GM10266 (cell line): ENCODE measurements at regions not wholly inside any gene's neighbourhood (a gene's known extent, or its start where the extent isn't known, plus 50 kb on each side); places are given as distances from the start of the nearest gene placed in this dataset.

Experiments used
- DNase-seq: peaks from one replicate; pipeline ENCODE4 v3.0.0; 2012; ENCODE audit errors: extremely low spot score
- TF ChIP-seq, protein P1 (sequence below): IDR thresholded peaks from 2 replicates; pipeline ENCODE4 v1.5.1; 2012; ENCODE audit warnings: mild to moderate bottlenecking, low read depth; ENCODE audit not compliant: control insufficient read depth, insufficient read depth; ENCODE audit errors: missing control alignments

GRCh38 chr20:51864967-51865366 lies 62.6 kb upstream of the SALL4 start:
- TF ChIP-seq, protein P1, sequence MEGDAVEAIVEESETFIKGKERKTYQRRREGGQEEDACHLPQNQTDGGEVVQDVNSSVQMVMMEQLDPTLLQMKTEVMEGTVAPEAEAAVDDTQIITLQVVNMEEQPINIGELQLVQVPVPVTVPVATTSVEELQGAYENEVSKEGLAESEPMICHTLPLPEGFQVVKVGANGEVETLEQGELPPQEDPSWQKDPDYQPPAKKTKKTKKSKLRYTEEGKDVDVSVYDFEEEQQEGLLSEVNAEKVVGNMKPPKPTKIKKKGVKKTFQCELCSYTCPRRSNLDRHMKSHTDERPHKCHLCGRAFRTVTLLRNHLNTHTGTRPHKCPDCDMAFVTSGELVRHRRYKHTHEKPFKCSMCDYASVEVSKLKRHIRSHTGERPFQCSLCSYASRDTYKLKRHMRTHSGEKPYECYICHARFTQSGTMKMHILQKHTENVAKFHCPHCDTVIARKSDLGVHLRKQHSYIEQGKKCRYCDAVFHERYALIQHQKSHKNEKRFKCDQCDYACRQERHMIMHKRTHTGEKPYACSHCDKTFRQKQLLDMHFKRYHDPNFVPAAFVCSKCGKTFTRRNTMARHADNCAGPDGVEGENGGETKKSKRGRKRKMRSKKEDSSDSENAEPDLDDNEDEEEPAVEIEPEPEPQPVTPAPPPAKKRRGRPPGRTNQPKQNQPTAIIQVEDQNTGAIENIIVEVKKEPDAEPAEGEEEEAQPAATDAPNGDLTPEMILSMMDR: no peak
- no peak for DNase-seq

DNA sequence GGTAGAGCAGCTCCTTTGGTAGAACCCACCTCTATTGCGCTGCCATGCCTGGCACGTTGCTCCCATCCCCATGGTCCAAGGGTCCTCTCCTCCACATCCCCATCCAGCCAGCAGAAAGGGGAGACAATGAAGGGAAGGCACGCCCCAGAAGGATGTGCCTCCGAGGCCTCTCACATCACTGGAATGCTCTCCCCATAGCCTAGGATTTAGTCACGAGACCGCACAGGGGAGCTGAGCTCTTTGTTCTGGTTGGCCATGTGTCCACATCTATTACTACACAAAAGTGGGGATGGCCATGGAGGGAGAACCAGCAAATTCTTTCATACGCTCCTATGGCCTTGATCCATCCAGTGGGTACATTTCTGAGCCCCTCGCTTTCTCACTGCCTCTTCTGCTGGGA lies 60.5 kb upstream of the SALL4 start:
- no peak for DNase-seq
- TF ChIP-seq, protein P1: no peak

DNA sequence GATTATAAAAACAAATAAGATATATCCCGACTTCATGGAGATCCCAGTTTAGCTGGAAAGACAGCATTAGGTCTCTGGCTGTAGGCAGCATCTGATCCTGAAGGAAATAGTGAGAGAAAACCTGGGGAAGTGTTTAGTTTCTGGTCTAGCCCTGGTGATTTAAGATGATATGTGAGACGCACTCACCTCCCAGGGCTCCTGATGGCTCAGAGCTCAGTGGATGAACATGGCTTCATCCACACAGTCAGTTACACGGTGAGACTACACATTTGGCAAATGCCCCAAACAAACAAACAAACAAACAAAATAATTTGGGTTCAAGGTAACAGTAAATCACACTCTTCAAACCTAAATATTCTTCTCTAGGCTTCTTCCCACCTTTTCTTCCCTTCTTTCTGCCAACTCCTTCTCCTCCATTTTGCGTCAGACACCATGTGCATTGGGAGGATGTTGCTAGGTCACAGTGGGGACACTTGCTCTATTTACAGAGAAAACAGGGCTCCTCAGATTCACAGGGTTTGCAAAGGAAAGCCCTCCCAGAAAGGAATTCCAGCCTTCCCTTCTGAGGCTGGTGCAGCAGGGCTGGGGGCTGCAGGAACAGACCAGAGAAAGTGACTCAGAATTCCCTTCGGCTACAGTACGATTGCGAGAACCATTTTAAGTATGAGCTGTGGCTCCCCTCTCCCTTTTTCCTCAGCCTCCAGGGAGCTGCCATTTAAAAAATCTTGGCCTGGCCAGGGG lies 59.6 kb upstream of the SALL4 start:
- DNase-seq: no peak
- TF ChIP-seq, protein P1: no peak

DNA sequence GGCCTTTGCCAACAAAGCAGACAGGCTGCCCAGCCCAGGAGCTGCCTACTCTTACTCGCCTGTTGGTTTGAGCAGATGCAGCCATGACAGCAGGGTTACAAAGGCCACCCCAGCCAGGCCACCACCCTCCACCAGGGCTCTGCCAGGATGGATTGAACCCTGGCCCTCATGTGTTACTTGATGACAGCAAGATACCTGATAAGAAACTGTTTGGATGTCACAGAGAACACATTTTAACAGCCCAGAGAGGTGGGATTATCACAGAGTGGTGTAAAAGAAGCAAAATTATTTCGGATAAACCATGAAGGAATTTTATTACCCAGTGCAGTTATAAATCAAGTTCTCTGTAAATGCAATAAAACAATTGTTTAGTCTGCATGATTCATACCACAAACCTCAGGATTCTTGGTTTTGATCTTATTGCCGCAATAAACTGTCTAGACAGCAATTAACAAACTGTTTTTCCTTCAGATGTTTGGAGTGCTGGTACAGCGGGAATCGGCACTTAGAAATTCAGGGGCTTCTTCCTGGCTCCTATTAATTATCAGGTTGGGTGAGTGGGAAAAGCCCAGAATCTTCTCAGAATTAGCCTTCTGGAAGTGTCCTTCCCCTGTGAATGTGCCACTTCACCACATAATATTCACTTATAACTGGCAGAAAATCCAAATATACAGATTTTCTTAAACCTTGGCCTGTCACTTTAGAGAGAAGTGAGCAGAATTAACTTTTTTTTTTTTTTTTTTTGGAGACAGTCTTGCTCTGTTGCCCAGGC lies 58.0 kb upstream of the SALL4 start:
- TF ChIP-seq, protein P1: no peak
- DNase-seq: no peak

- no peak for DNase-seq
- TF ChIP-seq, protein P1: no peak
These were observed 54.1 kb upstream of the SALL4 start for GRCh38 chr20:51856432-51856831.

DNA sequence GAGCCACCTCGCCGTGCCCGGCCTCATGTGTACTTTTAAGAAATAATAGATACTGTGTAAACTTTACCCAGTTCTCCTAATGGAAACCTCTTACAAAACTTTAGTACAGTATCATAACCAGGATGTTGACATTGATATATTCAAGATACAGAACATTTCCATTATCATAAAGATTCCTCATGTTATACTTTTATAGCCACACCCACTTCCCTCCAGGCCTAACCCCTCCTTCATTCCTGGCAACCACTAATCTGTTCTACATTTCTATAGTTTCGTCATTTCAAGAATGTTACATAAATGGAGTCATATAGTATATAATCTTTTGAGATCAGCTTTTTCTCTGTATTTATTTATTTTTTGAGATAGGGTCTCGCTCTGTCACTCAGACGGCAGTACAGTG lies 52.6 kb upstream of the SALL4 start:
- TF ChIP-seq, protein P1: no peak
- no peak for DNase-seq
